Keratinocyte (primary cell): ENCODE measurements at regions not wholly inside any gene's neighbourhood (a gene's known extent, or its start where the extent isn't known, plus 50 kb on each side); places are given as distances from the start of the nearest gene placed in this dataset.

Experiments
- DNase-seq: peaks from one replicate; pipeline ENCODE4 v3.0.0-alpha.2; 2011; ENCODE audit warnings: low read depth, missing footprints, low spot score
- FAIRE-seq: peaks from 2 replicates; lab custom pipeline; 2011; peaks lifted over from hg19 to GRCh38; lab: Jason Lieb, UNC
- H2AFZ ChIP-seq: 2 replicates; pipeline ENCODE4 v1.6.0; 2012; ENCODE audit warnings: low read length, control low read depth, inconsistent platforms; ENCODE audit not compliant: control insufficient read depth
- H3K27ac ChIP-seq: 2 replicates; pipeline ENCODE4 v1.5.1; 2011; ENCODE audit warnings: low read length; ENCODE audit not compliant: control insufficient read depth, insufficient read depth
- H3K27me3 ChIP-seq: 3 replicates; pipeline ENCODE4 v1.6.0; 2011; ENCODE audit warnings: low read length; ENCODE audit not compliant: control insufficient read depth, insufficient read depth; ENCODE audit errors: extremely low read depth
- H3K36me3 ChIP-seq, 2 experiments: 2 replicates in 1 of 2; 3 replicates in 1 of 2; pipeline ENCODE4 v1.5.1; 2011; ENCODE audit warnings: low read length in 2 of 2, mild to moderate bottlenecking in 1 of 2; ENCODE audit not compliant: control insufficient read depth in 2 of 2, insufficient read depth in 2 of 2; ENCODE audit errors: extremely low read depth in 1 of 2
- H3K4me1 ChIP-seq: 3 replicates; pipeline ENCODE4 v1.5.1; 2011; ENCODE audit warnings: low read length; ENCODE audit not compliant: control insufficient read depth, insufficient read depth; ENCODE audit errors: extremely low read depth
- H3K4me2 ChIP-seq: 3 replicates; pipeline ENCODE4 v1.6.0; 2011; ENCODE audit warnings: low read depth, low read length; ENCODE audit not compliant: control insufficient read depth, insufficient read depth; ENCODE audit errors: extremely low read depth
- H3K4me3 ChIP-seq, 3 experiments: fragments of 200-600 bp in 1 of 3; sonication (generic) in 1 of 3; 2 replicates in 2 of 3; 3 replicates in 1 of 3; pipeline ENCODE4 v1.5.1; 2011 to 2016; ENCODE audit warnings: low read length in 3 of 3, mild to moderate bottlenecking in 3 of 3, control low read depth in 2 of 3, inconsistent platforms in 1 of 3, low read depth in 1 of 3, mixed read lengths in 1 of 3, mixed run types in 1 of 3, moderate library complexity in 1 of 3; ENCODE audit not compliant: control insufficient read depth in 2 of 3, insufficient read depth in 2 of 3; ENCODE audit errors: extremely low read depth in 1 of 3
- H3K79me2 ChIP-seq: 2 replicates; pipeline ENCODE4 v1.6.0; 2012; ENCODE audit warnings: low read length; ENCODE audit not compliant: control insufficient read depth, insufficient read depth
- H3K9ac ChIP-seq: 3 replicates; pipeline ENCODE4 v1.6.0; 2011; ENCODE audit warnings: low read length; ENCODE audit not compliant: control insufficient read depth, insufficient read depth; ENCODE audit errors: extremely low read depth
- H3K9me1 ChIP-seq: 3 replicates; pipeline ENCODE4 v1.6.0; 2011; ENCODE audit warnings: low read length; ENCODE audit not compliant: control insufficient read depth, insufficient read depth; ENCODE audit errors: extremely low read depth
- H3K9me3 ChIP-seq: 2 replicates; pipeline ENCODE4 v1.5.1; 2012; ENCODE audit warnings: low read depth, low read length; ENCODE audit not compliant: control insufficient read depth
- H4K20me1 ChIP-seq: 3 replicates; pipeline ENCODE4 v1.6.0; 2011; ENCODE audit warnings: low read length; ENCODE audit not compliant: control insufficient read depth, insufficient read depth; ENCODE audit errors: extremely low read depth
- CTCF ChIP-seq, 3 experiments: IDR thresholded peaks in 1 of 3; conservative IDR thresholded peaks in 1 of 3; optimal IDR thresholded peaks in 1 of 3; 2 replicates in 2 of 3; 3 replicates in 1 of 3; pipeline versions ENCODE3 to v1.5.1; 2011; ENCODE audit warnings: low read length in 3 of 3, mild to moderate bottlenecking in 3 of 3, moderate library complexity in 2 of 3, control low read depth in 1 of 3, inconsistent platforms in 1 of 3; ENCODE audit not compliant: insufficient read depth in 2 of 3; ENCODE audit errors: extremely low read depth in 1 of 3
- EZH2 ChIP-seq: IDR thresholded peaks from one replicate; pipeline ENCODE4 v1.6.1; 2012; ENCODE audit warnings: inconsistent platforms, mild to moderate bottlenecking, low read length, moderate library complexity
- dilution Hi-C: fragments of 300-500 bp; cut with MboI; formaldehyde crosslinking; loops from one replicate; pipeline ENCODE4 v1.7.0; 2020; ENCODE audit warnings: low sequenced_read_pairs; ENCODE audit not compliant: extremely low pct_ligation_motif_present

GRCh38 chr7:136134503-136134902, 157.3 kb upstream of the MTPN start:
- Histone ChIP-seq H3K4me3 (no peak overlapping the region), H3K4me2 (no peak overlapping the region), H3K9me3 (no peaks in the 10 kb centered on the region), H3K9me1 (no peaks in the 10 kb centered on the region), H3K79me2 (no peaks in the 10 kb centered on the region), H3K27me3 (no peaks in the 10 kb centered on the region), H3K36me3 (no peaks in the 10 kb centered on the region), H4K20me1 (no peaks in the 10 kb centered on the region), H3K4me1 (no peaks in the 10 kb centered on the region), H3K27ac (no peak overlapping the region), H3K9ac (no peak overlapping the region), H2AFZ (no peak overlapping the region)
- dilution Hi-C loops = no loop called here
- no peak for TF ChIP-seq EZH2
- no peak for TF ChIP-seq CTCF (optimal IDR thresholded peaks at IDR 0.05 in 1 of 3, IDR thresholded peaks at IDR 0.05 in 1 of 3, conservative IDR thresholded peaks at IDR 0.05 in 1 of 3; ENCODE audit: extremely low read depth in 1 of 3, insufficient read depth in 2 of 3, low read length in 3 of 3)
- FAIRE-seq = no peak
- DNase-seq = no peak

GRCh38 chr7:136133551-136133950, 156.4 kb upstream of the MTPN start:
- Histone ChIP-seq H3K27ac (no peak overlapping the region), H3K9ac (no peak overlapping the region), H3K4me1 (no peaks in the 10 kb centered on the region), H2AFZ (no peak overlapping the region), H3K4me3 (no peak overlapping the region), H3K79me2 (no peaks in the 10 kb centered on the region), H3K27me3 (no peaks in the 10 kb centered on the region), H3K9me3 (no peaks in the 10 kb centered on the region), H3K9me1 (no peaks in the 10 kb centered on the region), H3K36me3 (no peaks in the 10 kb centered on the region), H4K20me1 (no peaks in the 10 kb centered on the region), H3K4me2 (no peak overlapping the region)
- dilution Hi-C loops = no loop called here
- no peak for FAIRE-seq
- TF ChIP-seq EZH2 = no peak
- TF ChIP-seq CTCF (optimal IDR thresholded peaks at IDR 0.05 in 1 of 3, IDR thresholded peaks at IDR 0.05 in 1 of 3, conservative IDR thresholded peaks at IDR 0.05 in 1 of 3; ENCODE audit: extremely low read depth in 1 of 3, insufficient read depth in 2 of 3, low read length in 3 of 3) = no peak
- DNase-seq = no peak
